HepG2 (cell line): ENCODE measurements at regions not wholly inside any gene's neighbourhood (a gene's known extent, or its start where the extent isn't known, plus 50 kb on each side); places are given as distances from the start of the nearest gene placed in this dataset.

Experiments
- ATAC-seq: fragments of 200-7000 bp; cut with Tn5 transposase; 3 replicates; pipeline ENCODE4 v1.9.1; 2020; ENCODE audit warnings: mild to moderate bottlenecking, moderate library complexity
- BruUV-seq: library from RNA; stranded (reverse); fragments of 400-500 nt; replicated peaks from 2 replicates; lab custom pipeline; 2021; lab: Mats Ljungman, UMichigan
- CTCF ChIA-PET: fragments of 300-600 bp; formaldehyde crosslinking; extraction: SDS; loops from one replicate; lab custom pipeline; 2021; ENCODE audit warnings: low total read pairs, inconsistent platforms, low intra/inter-chr PET ratio; lab: Yijun Ruan, JAX
- POLR2A ChIA-PET: fragments of 350-600 bp; sonication (Branson Sonifier 250); formaldehyde crosslinking; loops from one replicate; lab custom pipeline; 2020; ENCODE audit warnings: antibody characterized with exemption, inconsistent platforms; lab: Yijun Ruan, JAX
- DNase-seq: peaks from one replicate; pipeline ENCODE4 v3.0.0-alpha.2; 2015; ENCODE audit warnings: low spot score
- FAIRE-seq: peaks from 3 replicates; lab custom pipeline; 2011; peaks lifted over from hg19 to GRCh38; lab: Jason Lieb, UNC
- H2AFZ ChIP-seq: one replicate; pipeline ENCODE4 v1.6.1; 2011; ENCODE audit warnings: low read length, inconsistent platforms
- H3K27ac ChIP-seq: fragments of 300-600 bp; 3 replicates; pipeline ENCODE4 v1.8.0; 2011; ENCODE audit warnings: mixed run types, mild to moderate bottlenecking, mixed read lengths, low read length, inconsistent platforms; ENCODE audit not compliant: insufficient read depth; ENCODE audit errors: extremely low read length
- H3K27me3 ChIP-seq, 2 experiments: fragments of 200-600 bp in 1 of 2; 2 replicates in 1 of 2; 3 replicates in 1 of 2; pipeline versions ENCODE4 v1.6.0 to v1.8.0; 2011; ENCODE audit warnings: low read length in 2 of 2, mild to moderate bottlenecking in 2 of 2, moderate library complexity in 2 of 2, inconsistent platforms in 1 of 2; ENCODE audit not compliant: insufficient read depth in 2 of 2, control insufficient read depth in 1 of 2
- H3K36me3 ChIP-seq, 2 experiments: fragments of 200-600 bp in 1 of 2; replicated peaks in 1 of 2; 2 replicates in 1 of 2; 3 replicates in 1 of 2; pipeline versions ENCODE4 v1.5.1 to v1.8.0; 2011; ENCODE audit warnings: low read length in 2 of 2, inconsistent platforms in 1 of 2; ENCODE audit not compliant: insufficient read depth in 2 of 2, control insufficient read depth in 1 of 2
- H3K4me1 ChIP-seq: 2 replicates; pipeline ENCODE4 v1.5.1; 2012; ENCODE audit warnings: low read length, inconsistent platforms; ENCODE audit not compliant: insufficient read depth
- H3K4me2 ChIP-seq: 2 replicates; pipeline ENCODE4 v1.6.0; 2011; ENCODE audit warnings: low read depth, low read length, inconsistent platforms
- H3K4me3 ChIP-seq, 3 experiments: fragments of 200-600 bp in 1 of 3; sonication (generic), shearing (Covaris generic) in 1 of 3; replicated peaks in 1 of 3; 2 replicates each; pipeline ENCODE4 v1.5.1; 2011 to 2016; ENCODE audit warnings: low read length in 3 of 3, inconsistent platforms in 2 of 3, low read depth in 2 of 3, mild to moderate bottlenecking in 2 of 3, control low read depth in 1 of 3, mixed read lengths in 1 of 3; ENCODE audit not compliant: insufficient read depth in 1 of 3
- H3K79me2 ChIP-seq: one replicate; pipeline ENCODE4 v1.6.1; 2011; ENCODE audit warnings: low read length, inconsistent platforms; ENCODE audit not compliant: insufficient read depth
- H3K9ac ChIP-seq: 2 replicates; pipeline ENCODE4 v1.6.0; 2011; ENCODE audit warnings: mild to moderate bottlenecking, low read depth, low read length, inconsistent platforms; ENCODE audit not compliant: insufficient read depth
- H3K9me3 ChIP-seq: 2 replicates; pipeline ENCODE4 v1.5.1; 2012; ENCODE audit warnings: mild to moderate bottlenecking, low read length
- H4K20me1 ChIP-seq: 2 replicates; pipeline ENCODE4 v1.6.0; 2011; ENCODE audit warnings: inconsistent platforms, mild to moderate bottlenecking, low read length, moderate library complexity; ENCODE audit not compliant: insufficient read depth
- ATM ChIP-seq: fragments of 450-650 bp; IDR thresholded peaks from 2 replicates; pipeline ENCODE4 v1.7.1; 2017; ENCODE audit warnings: mild to moderate bottlenecking, borderline replicate concordance
- CTCF ChIP-seq: sonication (generic); formaldehyde crosslinking; IDR thresholded peaks from 2 replicates; pipeline ENCODE4 v1.5.0; 2020; ENCODE audit warnings: mild to moderate bottlenecking, missing genetic modification reagents, moderate library complexity
- EZH2 ChIP-seq: conservative IDR thresholded peaks from 2 replicates; pipeline ENCODE4 v1.6.1; 2012; ENCODE audit warnings: mild to moderate bottlenecking, low read depth, low read length, moderate library complexity
- HOXA5 ChIP-seq: sonication (generic); formaldehyde crosslinking; IDR thresholded peaks from 2 replicates; pipeline ENCODE4 v1.4.0; 2020; ENCODE audit warnings: missing genetic modification reagents
- HOXA7 ChIP-seq: sonication (generic); formaldehyde crosslinking; IDR thresholded peaks from 2 replicates; pipeline ENCODE4 v1.8.1; 2022; ENCODE audit warnings: mild to moderate bottlenecking, missing genetic modification reagents, moderate library complexity
- KDM2A ChIP-seq: sonication (generic); formaldehyde crosslinking; IDR thresholded peaks from 2 replicates; pipeline ENCODE4 v1.4.0; 2020; ENCODE audit warnings: low read depth, missing genetic modification reagents, borderline replicate concordance
- PAF1 ChIP-seq: IDR thresholded peaks from 2 replicates; pipeline ENCODE4 v1.6.1; 2016; ENCODE audit warnings: missing genetic modification reagents, missing compliant biosample characterization
- SMC3 ChIP-seq: IDR thresholded peaks from 2 replicates; pipeline ENCODE4 v1.6.1; 2011; ENCODE audit warnings: low read length, improper control_type of control experiment
- STAG1 ChIP-seq: sonication (generic); formaldehyde crosslinking; IDR thresholded peaks from 2 replicates; pipeline ENCODE4 v1.4.0; 2020; ENCODE audit warnings: missing genetic modification reagents
- ZNF264 ChIP-seq: sonication (generic); formaldehyde crosslinking; IDR thresholded peaks from 2 replicates; pipeline ENCODE4 v1.4.0; 2020; ENCODE audit warnings: missing genetic modification reagents
- WGBS: methylation state at CpG from one replicate; pipeline ENCODE4 v1.1.6; 2017; ENCODE audit warnings: low lambda C conversion rate; 5-methylcytosine and 5-hydroxymethylcytosine counted together
- in situ Hi-C: cut with HindIII; loops from 2 replicates; pipeline ENCODE4 v1.10.0; 2017; ENCODE audit warnings: low pct_unique_long_range_greater_than_20kb; ENCODE audit not compliant: extremely low pct_ligation_motif_present
- intact Hi-C: fragments of 100-400 bp; cut with micrococcal nuclease; formaldehyde crosslinking; loops from one replicate; pipeline ENCODE4 v1.10.0; 2022; ENCODE audit not compliant: unreplicated experiment
- TF ChIP-seq, protein P1 (sequence below): sonication (generic); formaldehyde crosslinking; IDR thresholded peaks from 2 replicates; pipeline ENCODE4 v1.4.0; 2020; ENCODE audit warnings: mild to moderate bottlenecking, missing genetic modification reagents

DNA sequence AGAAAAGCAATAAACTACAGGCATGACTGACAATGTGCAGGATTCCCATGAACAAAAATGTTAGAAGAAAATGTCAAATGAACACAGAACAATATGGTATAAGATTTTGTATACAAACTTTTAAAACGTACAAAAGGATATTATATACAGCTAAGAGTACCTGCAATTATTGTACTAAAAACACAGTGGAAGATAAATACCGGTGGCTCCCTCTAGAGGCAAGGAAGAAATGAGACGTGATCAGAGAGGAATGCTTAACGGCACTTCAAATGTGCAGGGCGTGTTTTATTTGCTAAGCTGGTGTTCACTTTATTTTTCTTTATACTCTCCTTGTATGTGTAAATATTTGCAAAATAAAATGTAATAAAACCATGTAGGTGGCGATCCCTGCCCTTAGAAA, 191.8 kb upstream of the SAMSN1 start:
- intact Hi-C loops = loop anchor here (2.0 kb wide), 1 partner anchor 335 kb away; no protein-coding TSS in a partner anchor
- DNase-seq = peak; percentile 70
- no peaks in the 10 kb centered on the region for H3K36me3 ChIP-seq
- no peak overlapping the region for H3K27ac ChIP-seq
- H3K4me3 ChIP-seq = no peak overlapping the region
- no peak for FAIRE-seq
- no peak overlapping the region for H3K9ac ChIP-seq
- in situ Hi-C loops = no loop called here
- no peaks in the 10 kb centered on the region for H3K27me3 ChIP-seq
- POLR2A ChIA-PET = no interaction called here
- H3K4me1 ChIP-seq = no peaks in the 10 kb centered on the region
- no TSS peak for BruUV-seq
- H2AFZ ChIP-seq = no peak overlapping the region
- CTCF ChIA-PET = interaction anchor here (1.4 kb wide), 1 partner anchor 334 kb away, joined by 6 read pairs; no protein-coding TSS in a partner anchor
- TF ChIP-seq CTCF (CRISPR knock-in tag) (peak; percentile 63), STAG1 (CRISPR knock-in tag) (peak; percentile 67), ZNF264 (CRISPR knock-in tag) (no peak), KDM2A (no peak), SMC3 (peak; percentile 56)
- H3K4me2 ChIP-seq = no peak overlapping the region
- ATAC-seq = peak; percentile 76
- H4K20me1 ChIP-seq = no peaks in the 10 kb centered on the region
- no peaks in the 10 kb centered on the region for H3K79me2 ChIP-seq
- H3K9me3 ChIP-seq = no peaks in the 10 kb centered on the region
- under 1% methylated on average over 6 of the region's 6 CpGs for WGBS

- Histone ChIP-seq H3K36me3 (no peaks in the 10 kb centered on the region), H3K9ac (no peak overlapping the region), H4K20me1 (no peaks in the 10 kb centered on the region), H2AFZ (no peak overlapping the region), H3K27me3 (no peaks in the 10 kb centered on the region), H3K79me2 (no peaks in the 10 kb centered on the region), H3K4me2 (no peak overlapping the region), H3K9me3 (no peaks in the 10 kb centered on the region), H3K27ac (no peak overlapping the region), H3K4me3 (no peak overlapping the region), H3K4me1 (no peaks in the 10 kb centered on the region)
- no peak for DNase-seq
- BruUV-seq = no TSS peak
- intact Hi-C loops = loop anchor here (2.0 kb wide), 1 partner anchor 334 kb away; no protein-coding TSS in a partner anchor
- ChIA-PET POLR2A (no interaction called here), CTCF (interaction anchor here (1.4 kb wide), 1 partner anchor 333 kb away, joined by 6 read pairs; no protein-coding TSS in a partner anchor)
- TF ChIP-seq ATM (no peak), HOXA5 (CRISPR knock-in tag) (no peak), HOXA7 (no peak), EZH2 (no peak), PAF1 (no peak)
- TF ChIP-seq, protein P1, sequence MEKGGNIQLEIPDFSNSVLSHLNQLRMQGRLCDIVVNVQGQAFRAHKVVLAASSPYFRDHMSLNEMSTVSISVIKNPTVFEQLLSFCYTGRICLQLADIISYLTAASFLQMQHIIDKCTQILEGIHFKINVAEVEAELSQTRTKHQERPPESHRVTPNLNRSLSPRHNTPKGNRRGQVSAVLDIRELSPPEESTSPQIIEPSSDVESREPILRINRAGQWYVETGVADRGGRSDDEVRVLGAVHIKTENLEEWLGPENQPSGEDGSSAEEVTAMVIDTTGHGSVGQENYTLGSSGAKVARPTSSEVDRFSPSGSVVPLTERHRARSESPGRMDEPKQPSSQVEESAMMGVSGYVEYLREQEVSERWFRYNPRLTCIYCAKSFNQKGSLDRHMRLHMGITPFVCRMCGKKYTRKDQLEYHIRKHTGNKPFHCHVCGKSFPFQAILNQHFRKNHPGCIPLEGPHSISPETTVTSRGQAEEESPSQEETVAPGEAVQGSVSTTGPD (CRISPR knock-in tag) = no peak
- no peak for ATAC-seq
- in situ Hi-C loops = no loop called here
- no peak for FAIRE-seq
- 2% methylated on average over 2 of the region's 2 CpGs for WGBS
Measured at GRCh38 chr21:14737284-14737691, 191.2 kb upstream of the SAMSN1 start.
